Dedifferentiated amniotic fluid mesenchymal stem cell (primary cell): ENCODE measurements at regions not wholly inside any gene's neighbourhood (a gene's known extent, or its start where the extent isn't known, plus 50 kb on each side); places are given as distances from the start of the nearest gene placed in this dataset.
"Not testable (repeated sequence)": the region's sequence is repeated elsewhere in the genome, so short reads cannot be mapped to it uniquely, and the experiment has no call there.

Experiments
- DNase-seq: peaks from one replicate; pipeline ENCODE4 v3.0.0-alpha.2; 2016; ENCODE audit errors: extremely low spot score

DNA sequence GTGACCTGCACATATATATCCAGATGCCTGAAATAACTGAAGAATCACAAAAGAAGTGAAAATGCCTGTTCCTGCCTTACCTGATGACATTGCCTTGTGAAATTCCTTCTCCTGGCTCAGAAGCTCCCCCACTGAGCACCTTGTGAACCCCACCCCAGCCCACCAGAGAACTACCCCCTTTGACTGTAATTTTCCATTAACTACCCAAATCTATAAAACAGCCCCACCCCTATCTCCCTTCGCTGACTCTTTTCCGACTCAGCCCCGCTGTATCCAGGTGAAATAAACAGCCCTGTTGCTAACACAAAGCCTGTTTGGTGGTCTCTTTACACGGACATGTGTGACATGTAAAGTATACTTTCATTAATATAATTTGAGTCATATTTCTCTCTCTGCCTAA, 320.3 kb upstream of the TECRL start:
- DNase-seq: no peak

DNA sequence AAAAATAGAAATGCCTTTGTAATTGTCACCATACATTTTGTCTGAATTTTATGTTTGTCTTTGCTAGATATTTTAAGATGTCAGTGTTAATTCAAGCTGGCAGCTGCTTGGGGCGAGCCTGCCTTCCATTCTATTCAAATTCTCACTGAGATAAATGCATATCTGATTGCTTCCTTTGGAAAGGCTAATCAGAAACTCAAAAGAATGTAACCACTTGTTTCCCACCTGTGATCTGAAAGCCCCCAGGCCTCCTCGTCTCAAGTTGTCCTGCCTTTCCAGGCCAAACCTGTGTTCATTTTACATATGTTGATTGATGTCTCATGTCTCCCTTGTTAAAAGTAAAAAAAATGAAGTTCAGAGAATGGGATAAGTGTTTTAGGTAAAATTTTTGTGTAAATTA, 318.7 kb upstream of the TECRL start:
- DNase-seq: no peak

DNA sequence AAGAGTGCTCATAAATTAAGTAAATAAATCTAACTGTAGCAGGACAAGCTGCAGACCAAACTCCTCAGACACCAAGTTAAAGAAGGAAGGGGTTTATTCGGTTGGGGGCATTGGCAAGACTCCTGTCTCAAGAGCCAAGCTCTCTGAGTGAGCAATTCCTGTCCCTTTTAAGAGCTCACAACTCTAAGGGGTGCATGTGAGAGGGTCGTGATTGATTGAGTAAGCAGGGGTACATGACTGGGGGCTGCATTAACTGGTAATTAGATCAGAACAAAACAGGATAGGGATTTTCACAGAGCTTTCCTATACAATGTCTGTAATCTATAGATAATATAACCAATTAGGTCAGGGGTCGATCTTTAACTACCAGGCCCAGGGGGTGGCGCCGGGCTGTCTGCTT, 318.1 kb upstream of the TECRL start:
- not testable (repeated sequence) for DNase-seq

DNA sequence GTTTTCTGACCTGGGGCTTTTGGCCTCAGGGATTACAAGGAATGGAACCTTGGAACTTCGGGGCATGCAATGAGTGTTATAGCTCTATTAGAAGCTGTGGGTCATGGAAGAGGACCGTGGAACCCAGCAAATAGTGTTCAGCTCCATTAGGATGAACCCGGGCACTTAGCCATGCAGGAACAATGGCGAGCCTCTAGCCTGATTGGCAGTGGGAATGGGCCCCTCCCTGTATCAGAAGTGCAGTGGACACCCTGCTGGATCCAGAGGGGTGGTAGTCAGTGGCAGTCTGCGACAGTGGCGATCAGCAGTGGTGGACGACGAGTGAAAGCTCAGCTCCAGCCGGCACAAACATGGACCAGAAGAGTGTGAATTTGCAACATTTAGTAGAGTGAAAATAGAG, 315.4 kb upstream of the TECRL start:
- no peak for DNase-seq

DNA sequence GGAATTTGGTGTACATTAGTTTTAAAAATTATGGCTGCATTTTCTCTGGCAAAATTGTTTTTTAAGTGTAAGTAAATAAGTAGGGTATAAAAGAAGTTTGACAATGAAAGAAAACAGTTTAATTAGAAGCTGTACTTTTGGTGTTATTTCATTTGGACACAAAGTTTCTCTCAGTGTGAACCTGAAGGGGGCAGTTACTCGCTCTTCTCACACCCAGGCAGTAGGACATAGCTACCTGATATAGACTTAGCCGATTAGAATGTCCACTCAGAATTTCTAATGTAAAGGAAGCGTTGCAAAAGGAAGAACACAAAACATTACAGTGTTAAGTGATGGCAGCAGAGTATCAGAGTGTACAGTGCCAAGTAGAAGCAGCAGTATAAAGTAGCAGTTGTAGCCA, 311.9 kb upstream of the TECRL start:
- no peak for DNase-seq

DNA sequence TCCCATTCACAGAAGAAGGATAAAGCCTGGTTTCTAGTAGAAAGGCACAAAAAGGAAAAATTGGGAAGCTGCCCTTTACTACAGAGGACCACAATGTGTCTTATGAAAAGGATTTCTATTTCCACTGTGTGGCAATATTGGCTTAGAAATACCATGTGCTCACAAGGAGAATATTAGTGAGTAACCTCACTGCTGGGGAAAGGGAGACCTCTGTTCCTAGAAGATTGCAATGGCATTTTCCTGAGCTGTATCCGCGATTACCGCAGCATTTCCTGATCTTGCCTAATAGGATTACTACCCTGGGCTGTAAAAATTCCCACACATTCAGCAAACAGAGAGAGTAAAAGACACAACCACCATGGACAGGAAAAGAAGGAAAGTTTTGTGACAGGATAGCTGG, 308.8 kb upstream of the TECRL start:
- no peak for DNase-seq

DNA sequence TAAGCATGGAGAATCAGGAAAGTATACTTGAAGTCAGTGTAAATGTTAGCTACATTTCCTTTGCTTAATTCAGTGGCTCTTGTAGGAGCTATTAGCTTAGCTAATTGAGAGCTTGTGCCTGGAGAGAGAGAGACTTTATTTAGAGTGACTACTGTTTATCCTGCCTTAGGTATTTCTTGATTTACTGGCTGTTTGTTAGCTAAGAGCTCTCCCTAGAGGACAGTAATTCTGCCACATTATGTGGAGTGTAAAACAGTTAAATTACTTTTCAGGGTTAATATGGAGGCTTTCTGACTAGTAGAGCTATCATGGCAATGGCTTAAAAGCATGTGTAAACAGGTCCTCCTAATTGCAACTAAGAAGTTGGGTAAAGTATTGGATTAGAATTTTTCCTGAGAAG, 306.5 kb upstream of the TECRL start:
- no peak for DNase-seq

DNA sequence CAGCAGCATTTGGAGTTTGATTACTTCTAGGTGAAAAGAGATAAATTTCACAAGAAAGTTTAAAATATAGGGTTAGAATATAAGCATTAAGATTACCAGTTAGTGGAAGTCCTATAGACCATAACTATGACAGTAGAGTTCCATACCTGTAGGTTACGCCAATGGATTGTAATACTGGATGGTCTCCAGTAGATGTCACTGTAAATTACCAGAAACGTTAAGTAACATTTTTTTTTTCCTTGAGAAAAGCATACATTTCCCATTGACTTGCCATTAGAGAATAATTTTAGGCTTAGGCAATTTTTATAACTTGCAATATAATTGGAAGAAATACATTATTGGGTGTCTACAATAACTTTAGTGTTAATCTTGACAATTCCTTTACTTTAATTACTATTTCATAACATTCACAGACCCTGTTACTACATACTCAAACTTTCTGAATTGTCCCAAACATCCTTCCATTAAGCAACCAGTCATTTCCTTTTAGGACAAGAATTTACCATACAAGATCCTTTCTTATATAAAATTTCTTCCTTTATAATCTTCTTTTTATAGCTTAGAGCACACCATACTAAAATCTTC, 304.1 kb upstream of the TECRL start:
- no peak for DNase-seq

DNA sequence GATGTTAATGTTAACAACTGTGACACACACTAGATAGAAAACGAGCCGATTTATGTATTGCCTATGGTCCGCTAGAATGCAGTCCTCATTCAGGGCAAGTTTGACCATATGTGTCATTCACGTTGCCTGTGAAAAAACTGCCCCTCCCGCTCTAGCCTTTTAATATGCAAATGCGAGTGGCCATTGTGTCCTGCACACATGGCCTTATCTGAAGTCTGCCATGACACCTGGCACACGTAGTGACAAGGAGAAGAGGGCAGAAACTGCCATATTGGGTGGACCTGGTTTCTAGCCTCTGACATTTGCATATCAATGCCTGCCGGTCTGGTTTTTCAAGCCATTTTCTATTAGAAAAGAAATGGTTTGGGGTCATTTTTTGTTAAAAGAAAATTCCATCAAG, 303.3 kb upstream of the TECRL start:
- DNase-seq: no peak

DNA sequence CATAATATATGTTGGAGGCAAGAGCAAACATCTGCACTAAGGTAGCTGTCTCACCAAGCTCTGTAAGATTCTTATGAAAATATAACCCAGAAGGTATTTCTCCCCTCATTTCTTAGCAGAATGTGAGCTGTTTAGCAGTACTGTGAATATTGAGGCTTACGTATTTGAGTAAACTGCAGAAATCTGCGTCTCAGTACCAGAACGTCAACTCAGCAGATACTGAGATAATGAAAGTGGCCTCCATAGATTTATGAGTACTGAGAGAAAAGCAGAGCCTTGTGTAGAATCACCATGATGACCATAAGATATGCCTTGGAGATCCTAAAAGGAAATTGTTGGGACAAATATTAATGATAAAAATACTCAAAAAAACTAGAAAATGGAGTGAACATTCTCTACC, 296.7 kb upstream of the TECRL start:
- DNase-seq: no peak

DNA sequence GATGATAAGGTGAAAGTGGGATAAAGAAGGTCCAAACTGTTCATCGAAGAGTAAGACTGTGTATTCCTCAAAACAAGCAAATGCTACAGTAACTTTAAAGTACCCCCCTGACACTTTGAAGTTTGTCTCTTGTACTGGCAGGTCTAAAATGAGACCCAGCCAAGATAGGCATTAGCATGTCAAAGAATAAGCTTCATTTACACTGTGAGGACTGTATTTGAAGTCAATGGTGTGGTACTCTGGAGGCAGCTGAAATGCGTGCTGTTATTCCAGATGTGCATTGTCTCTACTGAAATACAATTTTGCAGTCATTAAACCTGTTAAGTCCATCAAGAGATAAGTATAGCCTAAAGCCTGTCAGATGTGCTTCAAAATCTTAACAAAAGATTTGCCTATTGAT, 288.9 kb upstream of the TECRL start:
- DNase-seq: no peak

DNA sequence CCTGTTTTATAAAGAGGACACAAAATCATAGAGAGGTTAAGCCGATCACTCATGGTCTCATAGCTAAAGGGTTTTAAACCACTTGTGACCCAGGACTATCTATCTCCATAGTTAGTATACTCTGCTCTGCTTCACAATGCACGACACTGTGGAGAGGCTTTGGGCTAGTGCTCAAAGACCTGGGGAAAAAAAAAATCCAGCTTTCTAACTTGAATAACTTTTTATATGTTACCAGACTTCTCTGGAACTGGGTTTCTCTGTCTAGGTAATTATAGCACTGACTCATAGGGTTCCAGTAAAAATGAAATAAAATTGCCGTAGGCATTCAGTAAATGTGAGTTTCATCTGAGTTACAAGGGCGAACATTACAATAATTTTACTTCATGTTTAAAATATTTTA, 273.7 kb upstream of the TECRL start:
- no peak for DNase-seq

DNA sequence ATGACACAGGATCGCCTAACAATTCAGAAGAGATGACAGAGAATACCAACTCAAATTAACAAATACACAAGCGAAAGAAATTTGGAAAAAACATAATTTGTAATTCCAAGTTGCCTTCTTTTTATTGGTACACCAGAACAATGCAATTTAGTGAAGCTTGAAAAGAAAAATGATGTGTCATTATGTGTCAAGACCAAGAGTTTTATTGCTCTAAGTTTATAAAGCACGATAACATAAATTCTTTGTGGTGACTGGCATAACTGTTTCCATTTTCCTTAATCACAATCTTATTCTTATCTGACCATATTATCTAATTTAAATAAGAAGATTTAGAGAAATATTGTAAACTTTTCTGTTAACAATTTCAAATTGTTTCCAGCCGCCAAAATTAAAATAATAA, 273.2 kb upstream of the TECRL start:
- no peak for DNase-seq

DNA sequence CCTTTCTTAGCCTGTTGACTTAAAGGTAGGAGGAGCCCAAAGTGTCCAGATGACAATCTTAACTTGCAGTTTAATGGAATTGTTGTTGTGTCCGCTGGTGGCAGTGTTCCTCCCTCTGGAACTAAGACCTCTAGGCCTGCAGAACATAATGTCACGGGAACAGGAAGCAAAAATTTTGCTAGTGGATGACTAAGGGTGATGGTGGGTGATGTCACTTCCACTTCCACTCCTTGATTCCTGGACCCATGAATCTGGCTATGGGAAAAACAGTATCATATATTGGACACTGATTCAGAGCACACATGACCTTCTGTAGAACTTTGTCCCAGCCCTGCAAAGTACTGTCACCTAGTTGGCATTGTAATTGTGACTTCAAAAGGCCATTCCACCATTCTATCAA, 263.9 kb upstream of the TECRL start:
- DNase-seq: not testable (repeated sequence)

DNA sequence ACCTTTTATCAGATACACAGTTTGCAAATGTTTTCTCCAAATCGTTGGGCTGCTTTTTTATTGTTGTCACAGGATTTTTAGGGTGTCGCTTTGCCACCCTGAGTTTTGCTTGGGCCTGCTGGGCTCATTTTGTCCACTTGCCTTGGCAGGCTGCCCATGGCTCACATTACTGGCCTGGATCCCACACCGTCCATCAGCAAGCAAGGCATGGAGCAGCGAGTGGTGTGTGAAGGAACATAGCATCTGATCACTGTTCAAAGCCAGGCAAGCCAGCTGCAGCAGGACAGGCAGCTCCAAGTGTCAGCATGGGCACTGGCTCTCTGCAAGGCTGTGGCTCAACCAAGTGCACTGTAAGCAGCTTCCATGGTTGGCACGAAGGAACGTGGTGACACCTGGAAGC, 261.4 kb upstream of the TECRL start:
- DNase-seq: no peak

DNA sequence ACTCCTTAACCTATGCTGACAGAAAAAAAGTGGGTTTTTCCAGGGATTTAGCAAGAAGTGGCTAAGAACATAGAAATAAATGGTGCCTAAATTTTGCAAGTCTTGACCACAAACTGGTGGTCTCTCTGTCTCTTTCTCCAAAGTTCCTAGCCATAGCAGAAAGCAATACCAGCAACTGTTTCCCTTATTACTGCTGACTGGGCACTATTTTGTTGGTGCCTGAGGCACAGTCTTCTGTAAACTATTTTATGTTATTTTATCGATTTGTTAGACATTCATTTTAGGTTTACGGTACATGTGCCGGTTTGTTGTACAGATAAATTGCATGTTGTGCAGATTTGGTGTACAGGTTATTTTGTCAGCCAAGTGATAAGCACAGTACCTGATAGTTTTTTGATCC, 234.6 kb upstream of the TECRL start:
- DNase-seq: no peak

DNA sequence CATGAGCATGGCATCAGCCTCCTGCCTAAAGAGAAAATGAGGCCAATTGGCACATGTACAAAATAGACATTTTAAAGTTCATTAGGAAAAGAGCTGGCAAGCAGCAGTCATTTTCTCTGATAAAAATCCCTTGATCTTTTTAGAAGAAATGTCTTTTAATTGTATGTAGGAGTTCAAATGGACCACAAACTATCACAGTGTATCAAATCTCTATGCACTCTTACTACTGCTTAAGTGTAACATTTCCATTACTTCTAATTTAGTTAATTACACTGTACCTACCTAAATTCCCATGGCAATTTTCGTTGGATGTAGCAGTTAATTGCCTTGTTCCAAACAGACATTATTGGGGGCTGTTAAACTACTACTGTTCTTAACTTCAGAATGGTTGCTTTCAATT, 233.7 kb upstream of the TECRL start:
- no peak for DNase-seq

DNA sequence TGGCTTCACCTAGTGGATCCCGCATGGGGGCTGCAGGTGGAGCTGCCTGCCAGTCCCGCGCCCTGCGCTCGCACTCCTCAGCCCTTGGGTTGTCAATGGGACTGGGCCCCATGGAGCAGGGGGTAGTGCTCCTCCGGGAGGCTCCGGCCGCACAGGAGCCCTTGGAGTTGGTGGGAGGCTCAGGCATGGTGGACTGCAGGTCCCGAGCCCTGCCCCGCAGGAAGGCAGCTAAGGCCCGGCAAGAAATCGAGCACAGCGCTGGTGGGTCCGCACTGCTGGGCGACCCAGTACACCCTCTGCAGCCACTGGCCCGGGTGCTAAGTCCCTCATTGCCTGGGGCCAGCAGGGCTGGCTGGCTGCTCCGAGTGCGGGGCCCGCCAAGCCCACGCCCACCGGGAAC, 231.2 kb upstream of the TECRL start:
- not testable (repeated sequence) for DNase-seq

DNA sequence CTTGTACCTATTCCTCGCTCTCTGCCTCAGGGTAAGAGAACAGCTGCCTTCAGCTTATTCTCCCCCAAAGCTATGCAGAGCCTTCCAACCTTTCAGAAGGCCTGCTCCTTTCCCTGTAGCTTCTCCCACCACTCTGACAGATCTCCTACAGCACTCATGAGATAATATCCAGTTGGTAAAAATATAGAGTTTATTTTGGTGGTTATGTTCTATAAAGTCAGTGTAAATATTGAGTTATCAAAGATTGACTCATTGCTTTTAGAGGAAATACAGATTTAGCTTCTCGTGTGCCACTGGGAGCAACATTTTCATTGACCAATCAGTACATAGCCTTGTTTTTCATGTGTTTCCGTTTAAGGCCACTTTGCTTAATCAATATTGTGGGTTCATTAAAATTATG, 216.2 kb upstream of the TECRL start:
- DNase-seq: no peak

DNA sequence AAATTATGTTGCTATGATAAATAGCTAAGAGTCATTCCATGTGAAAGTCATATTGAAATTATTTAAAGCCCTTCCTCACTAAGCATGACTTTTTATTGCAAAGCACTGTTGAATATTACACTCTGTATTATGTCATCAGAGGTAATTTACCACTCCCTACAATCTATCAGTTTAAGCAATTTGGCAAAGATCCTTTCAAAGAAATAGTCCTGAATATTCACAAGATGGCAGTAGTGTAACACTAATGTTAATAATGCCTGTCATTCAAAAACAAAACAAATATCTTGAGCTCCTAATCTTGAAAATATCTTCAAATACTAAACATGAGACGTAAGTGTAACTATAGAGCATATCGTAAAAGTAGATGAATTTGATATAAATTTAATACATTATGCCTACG, 208.6 kb upstream of the TECRL start:
- DNase-seq: no peak

DNA sequence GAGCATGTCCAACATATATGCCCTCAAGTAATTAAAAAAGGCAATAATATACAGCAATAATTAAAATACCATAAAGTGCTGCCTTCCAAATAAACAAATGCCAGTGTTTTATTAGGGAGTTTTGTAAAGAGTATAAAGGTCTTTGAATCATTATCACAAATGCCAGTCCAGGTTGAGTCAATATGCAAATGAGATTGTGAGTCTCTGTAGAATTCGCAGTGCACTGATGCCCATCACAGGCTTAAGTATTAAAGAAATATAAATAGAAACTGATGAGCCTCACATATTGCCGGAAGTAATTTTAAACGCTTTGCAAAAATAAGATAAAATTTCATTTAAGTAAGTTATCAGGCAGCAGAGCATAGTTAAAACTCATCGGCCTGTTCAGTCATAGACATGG, 205.0 kb upstream of the TECRL start:
- no peak for DNase-seq

DNA sequence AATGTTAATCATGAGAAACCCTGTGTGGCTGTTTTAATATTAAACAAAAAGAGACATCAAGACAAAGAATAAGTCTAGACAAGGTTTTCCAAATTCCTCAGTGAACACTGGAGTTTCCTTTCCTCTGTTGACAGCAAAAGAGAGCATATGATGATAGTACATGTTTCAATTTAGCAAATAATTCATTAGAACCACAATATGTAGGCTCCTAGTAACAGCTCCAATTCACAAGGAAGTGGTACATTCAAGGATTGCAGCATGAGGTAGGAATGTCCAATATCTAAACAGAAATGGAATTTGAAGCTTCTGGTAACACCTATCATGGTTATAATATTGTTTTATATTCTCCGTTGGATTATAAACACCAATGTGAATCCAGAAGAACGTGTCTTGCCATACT, 203.8 kb upstream of the TECRL start:
- DNase-seq: no peak

DNA sequence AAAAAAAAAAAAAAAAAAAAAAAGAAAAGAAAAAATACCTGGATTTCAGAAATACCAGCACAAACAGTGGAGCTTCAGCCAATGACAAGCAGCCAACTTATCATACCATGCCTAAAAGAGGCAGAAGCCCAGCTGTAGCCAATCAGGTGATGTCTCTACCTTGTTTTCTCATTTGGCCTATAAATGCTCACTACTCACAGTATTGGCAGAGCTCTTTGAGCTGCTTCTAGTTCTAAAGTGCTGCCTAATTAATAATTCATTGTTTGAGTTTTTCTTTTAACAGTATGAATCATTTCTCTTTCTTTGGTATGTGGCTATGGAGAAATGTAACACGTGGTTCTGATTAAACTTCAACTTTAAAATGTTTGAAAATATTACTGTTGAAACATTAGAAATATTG, 188.8 kb upstream of the TECRL start:
- no peak for DNase-seq

DNA sequence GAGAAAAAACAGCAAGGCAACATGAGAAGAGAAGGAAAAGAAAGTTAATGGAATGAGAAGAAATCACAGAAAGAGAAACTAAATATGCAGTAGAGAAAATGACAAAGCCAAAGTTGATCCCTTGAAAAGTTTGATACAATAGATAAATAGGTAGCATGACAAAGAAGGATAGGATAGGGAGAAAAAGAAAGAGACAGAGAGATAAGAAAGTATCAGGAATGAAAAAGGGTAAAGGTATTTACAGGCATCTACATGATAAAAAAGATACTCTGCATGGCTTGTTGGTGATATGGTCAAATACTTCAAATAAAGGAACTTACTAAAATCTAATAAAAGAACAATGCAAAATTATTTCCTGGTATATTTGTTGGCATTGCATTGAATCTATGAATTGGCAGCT, 185.5 kb upstream of the TECRL start:
- DNase-seq: no peak

DNA sequence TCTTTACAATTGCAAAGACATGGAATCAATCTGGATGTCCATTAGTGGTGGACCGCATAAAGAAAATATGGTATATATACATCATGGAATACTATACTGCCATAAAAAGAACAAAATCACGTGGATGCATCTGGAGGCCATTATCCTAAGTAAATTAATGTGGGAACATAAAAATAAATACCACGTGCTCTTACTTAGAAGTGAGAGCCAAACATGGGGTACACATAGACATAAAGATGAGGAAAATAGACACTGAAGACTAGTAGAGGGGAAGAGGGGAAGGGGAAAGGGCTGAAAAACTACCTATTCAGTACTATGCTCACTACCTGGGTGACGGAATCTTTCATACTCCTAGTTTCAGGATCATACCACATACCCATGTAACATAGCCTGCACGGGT, 179.3 kb upstream of the TECRL start:
- no peak for DNase-seq
